IMR-90 (cell line): ENCODE measurements at regions not wholly inside any gene's neighbourhood (a gene's known extent, or its start where the extent isn't known, plus 50 kb on each side); places are given as distances from the start of the nearest gene placed in this dataset.

Experiments used
- ATAC-seq: fragments of 200-7000 bp; cut with Tn5 transposase; 2 replicates; pipeline ENCODE4 v1.9.1; 2020; ENCODE audit warnings: low read depth, mild to moderate bottlenecking, moderate library complexity
- BruUV-seq: library from RNA; stranded (reverse); fragments of 400-500 nt; replicated peaks from 2 replicates; lab custom pipeline; 2021; lab: Mats Ljungman, UMichigan
- CTCF ChIA-PET: fragments of 300-600 bp; formaldehyde crosslinking; extraction: SDS; loops from one replicate; lab custom pipeline; 2021; ENCODE audit warnings: antibody characterized with exemption; lab: Yijun Ruan, JAX
- POLR2A ChIA-PET: fragments of 300-600 bp; sonication (Branson Sonifier 250); formaldehyde crosslinking; loops from one replicate; lab custom pipeline; 2022; ENCODE audit warnings: antibody characterized with exemption; ENCODE audit not compliant: unreplicated experiment; lab: Charles Lee
- DNase-seq: peaks from one replicate; pipeline ENCODE4 v3.0.0; 2013
- H2AFZ ChIP-seq: replicated peaks from 2 replicates; pipeline ENCODE3; 2013; ENCODE audit warnings: low read length, mild to moderate bottlenecking; ENCODE audit not compliant: poor library complexity
- H2AK5ac ChIP-seq: 2 replicates; pipeline ENCODE4 v1.6.1; 2013; ENCODE audit warnings: low read depth, low read length, inconsistent platforms
- H2AK9ac ChIP-seq: replicated peaks from 2 replicates; pipeline ENCODE3; 2013; ENCODE audit warnings: mild to moderate bottlenecking, low read depth, low read length, moderate library complexity; ENCODE audit not compliant: poor library complexity
- H2BK120ac ChIP-seq: 2 replicates; pipeline ENCODE4 v1.6.1; 2013; ENCODE audit warnings: low read depth, low read length, inconsistent platforms
- H2BK15ac ChIP-seq: 3 replicates; pipeline ENCODE4 v1.6.1; 2013; ENCODE audit warnings: low read depth, low read length, inconsistent platforms
- H2BK20ac ChIP-seq: 2 replicates; pipeline ENCODE4 v1.6.1; 2013; ENCODE audit warnings: low read depth, mild to moderate bottlenecking, inconsistent platforms, low read length, moderate library complexity
- H2BK5ac ChIP-seq: 2 replicates; pipeline ENCODE4 v1.6.1; 2013; ENCODE audit warnings: mild to moderate bottlenecking, low read depth, low read length, inconsistent platforms; ENCODE audit not compliant: poor library complexity, severe bottlenecking
- H3K14ac ChIP-seq: replicated peaks from 2 replicates; pipeline ENCODE4 v1.6.1; 2013; ENCODE audit warnings: low read depth, low read length, inconsistent platforms
- H3K18ac ChIP-seq: 2 replicates; pipeline ENCODE4 v1.6.1; 2013; ENCODE audit warnings: low read depth, low read length, control low read depth
- H3K23ac ChIP-seq: 2 replicates; pipeline ENCODE4 v1.6.1; 2013; ENCODE audit warnings: low read depth, low read length, inconsistent platforms
- H3K27ac ChIP-seq: 2 replicates; pipeline ENCODE4 v1.5.1; 2013; ENCODE audit warnings: mild to moderate bottlenecking, control low read depth, low read length; ENCODE audit not compliant: insufficient read depth
- H3K27me3 ChIP-seq: 2 replicates; pipeline ENCODE4 v1.6.1; 2013; ENCODE audit warnings: low read length; ENCODE audit not compliant: control insufficient read depth, insufficient read depth
- H3K36me3 ChIP-seq: 2 replicates; pipeline ENCODE4 v1.6.1; 2013; ENCODE audit warnings: low read length, mixed read lengths; ENCODE audit not compliant: control insufficient read depth, insufficient read depth
- H3K4ac ChIP-seq: 2 replicates; pipeline ENCODE4 v1.6.1; 2013; ENCODE audit warnings: low read depth, low read length, inconsistent platforms
- H3K4me1 ChIP-seq: 2 replicates; pipeline ENCODE4 v1.6.1; 2013; ENCODE audit warnings: low read length, mixed read lengths; ENCODE audit not compliant: control insufficient read depth, insufficient read depth
- H3K4me2 ChIP-seq: 2 replicates; pipeline ENCODE4 v1.6.1; 2013; ENCODE audit warnings: low read depth, mild to moderate bottlenecking, control low read depth, low read length, moderate library complexity
- H3K4me3 ChIP-seq: 2 replicates; pipeline ENCODE4 v1.5.1; 2013; ENCODE audit warnings: low read depth, mild to moderate bottlenecking, control low read depth, low read length, moderate library complexity; ENCODE audit not compliant: insufficient read depth
- H3K56ac ChIP-seq: 2 replicates; pipeline ENCODE4 v1.6.1; 2013; ENCODE audit warnings: low read length, inconsistent platforms; ENCODE audit not compliant: insufficient read depth; ENCODE audit errors: extremely low read depth
- H3K79me1 ChIP-seq, 2 experiments: 2 replicates each; pipeline ENCODE4 v1.6.1; 2013; ENCODE audit warnings: low read length in 2 of 2, inconsistent platforms in 1 of 2, low read depth in 1 of 2
- H3K9ac ChIP-seq: 2 replicates; pipeline ENCODE4 v1.6.1; 2013; ENCODE audit warnings: low read depth, low read length, control low read depth
- H3K9me1 ChIP-seq: 2 replicates; pipeline ENCODE4 v1.6.1; 2013; ENCODE audit warnings: low read length, inconsistent platforms; ENCODE audit not compliant: insufficient read depth
- H3K9me3 ChIP-seq: 2 replicates; pipeline ENCODE4 v1.6.1; 2013; ENCODE audit warnings: low read length; ENCODE audit not compliant: control insufficient read depth, insufficient read depth
- H4K20me1 ChIP-seq: 2 replicates; pipeline ENCODE4 v1.6.1; 2013; ENCODE audit warnings: low read length, inconsistent platforms; ENCODE audit not compliant: insufficient read depth
- H4K5ac ChIP-seq: 2 replicates; pipeline ENCODE4 v1.6.1; 2013; ENCODE audit warnings: mild to moderate bottlenecking, low read depth, low read length, control low read depth
- H4K8ac ChIP-seq, 2 experiments: 2 replicates each; pipeline ENCODE4 v1.6.1; 2013; ENCODE audit warnings: low read depth in 2 of 2, low read length in 2 of 2, control low read depth in 1 of 2, inconsistent platforms in 1 of 2
- H4K91ac ChIP-seq: 2 replicates; pipeline ENCODE4 v1.6.1; 2013; ENCODE audit warnings: low read depth, low read length, inconsistent platforms; ENCODE audit not compliant: insufficient read depth
- BHLHE40 ChIP-seq: fragments of 150-350 bp; IDR thresholded peaks from 2 replicates; pipeline ENCODE4 v1.6.1; 2016; ENCODE audit warnings: mild to moderate bottlenecking, low read depth, low read length
- CEBPB ChIP-seq: IDR thresholded peaks from 2 replicates; pipeline ENCODE4 v1.6.1; 2012; ENCODE audit warnings: low read depth, low read length, improper control_type of control experiment
- CHD1 ChIP-seq: IDR thresholded peaks from 2 replicates; pipeline ENCODE4 v1.6.1; 2012; ENCODE audit warnings: low read depth, low read length, improper control_type of control experiment
- CTCF ChIP-seq: conservative IDR thresholded peaks from 2 replicates; pipeline ENCODE4 v1.5.1; 2012; ENCODE audit warnings: mild to moderate bottlenecking, low read depth, low read length, improper control_type of control experiment
- FOS ChIP-seq: fragments of 150-350 bp; IDR thresholded peaks from 2 replicates; pipeline ENCODE4 v1.6.1; 2016; ENCODE audit warnings: low read depth, low read length
- MAFK ChIP-seq: IDR thresholded peaks from 2 replicates; pipeline ENCODE4 v1.6.1; 2012; ENCODE audit warnings: low read depth, low read length, improper control_type of control experiment
- MAZ ChIP-seq: IDR thresholded peaks from 2 replicates; pipeline ENCODE4 v1.6.1; 2012; ENCODE audit warnings: low read depth, mild to moderate bottlenecking, low read length, improper control_type of control experiment, moderate library complexity, borderline replicate concordance
- MXI1 ChIP-seq: IDR thresholded peaks from 2 replicates; pipeline ENCODE4 v1.6.1; 2012; ENCODE audit warnings: low read depth, mild to moderate bottlenecking, low read length, moderate library complexity, borderline replicate concordance
- NFE2L2 ChIP-seq: fragments of 150-350 bp; IDR thresholded peaks from 2 replicates; pipeline ENCODE4 v1.6.1; 2016; ENCODE audit warnings: low read depth, mild to moderate bottlenecking, low read length
- POLR2A ChIP-seq: IDR thresholded peaks from 2 replicates; pipeline ENCODE4 v1.6.1; 2012; ENCODE audit warnings: mild to moderate bottlenecking, low read depth, low read length
- RAD21 ChIP-seq: IDR thresholded peaks from 2 replicates; pipeline ENCODE4 v1.6.1; 2012; ENCODE audit warnings: low read length, improper control_type of control experiment
- RCOR1 ChIP-seq: IDR thresholded peaks from 2 replicates; pipeline ENCODE4 v1.6.1; 2012; ENCODE audit warnings: mild to moderate bottlenecking, low read length, improper control_type of control experiment; ENCODE audit not compliant: insufficient replicate concordance
- RFX5 ChIP-seq: IDR thresholded peaks from 2 replicates; pipeline ENCODE4 v1.8.0; 2012; ENCODE audit warnings: low read depth, mild to moderate bottlenecking, low read length, moderate library complexity
- SMC3 ChIP-seq: fragments of 150-350 bp; IDR thresholded peaks from 2 replicates; pipeline ENCODE4 v1.6.1; 2016; ENCODE audit warnings: low read depth, mild to moderate bottlenecking, antibody characterized with exemption, low read length, moderate library complexity
- USF2 ChIP-seq: fragments of 150-350 bp; IDR thresholded peaks from 2 replicates; pipeline ENCODE4 v1.6.1; 2017; ENCODE audit warnings: mild to moderate bottlenecking, antibody characterized with exemption, low read length, low read depth
- WGBS, 2 experiments: methylation state at CpG; one replicate each; pipeline versions ENCODE4 v1.1.5 to v1.1.7; 2013; ENCODE audit warnings: missing lambda C conversion rate in 2 of 2; ENCODE audit not compliant: insufficient read length in 1 of 2; ENCODE audit errors: extremely low coverage in 2 of 2; 5-methylcytosine and 5-hydroxymethylcytosine counted together
- dilution Hi-C: fragments of 300-500 bp; cut with HindIII; formaldehyde crosslinking; loops from one replicate; pipeline ENCODE4 v1.14.3; 2018; ENCODE audit warnings: low sequenced_read_pairs; ENCODE audit not compliant: unreplicated experiment
- in situ Hi-C: fragments of 300-500 bp; cut with MboI; formaldehyde crosslinking; loops from 3 replicates; pipeline ENCODE4 v1.14.3; 2019; ENCODE audit warnings: low sequenced_read_pairs, inconsistent platforms, mixed read lengths
- intact Hi-C: fragments of 100-400 bp; cut with micrococcal nuclease; formaldehyde crosslinking; loops from 2 replicates; pipeline ENCODE4 v1.10.0; 2022
- TF ChIP-seq, protein P1 (sequence below): fragments of 150-350 bp; IDR thresholded peaks from 2 replicates; pipeline ENCODE4 v1.6.1; 2016; ENCODE audit warnings: low read depth, mild to moderate bottlenecking, low read length, moderate library complexity, borderline replicate concordance

DNA sequence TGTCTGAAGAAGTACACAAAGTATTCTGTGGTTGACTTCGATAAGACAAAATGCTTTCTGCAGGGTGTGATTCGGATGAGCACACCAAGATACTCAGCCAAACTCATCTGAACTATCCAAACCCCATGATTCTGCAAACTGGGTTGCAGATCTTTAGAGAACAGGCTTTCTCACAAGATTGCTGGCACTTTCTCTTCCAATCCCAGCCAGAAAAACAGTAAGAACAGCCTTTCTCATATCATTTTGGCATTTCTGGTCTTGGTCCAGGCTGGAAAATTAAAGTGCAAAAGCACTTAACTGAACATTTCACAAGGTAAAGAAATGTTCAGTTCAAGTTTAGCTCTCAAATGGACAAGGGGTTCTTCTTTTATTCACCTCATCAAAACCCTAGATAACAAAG is 269.1 kb downstream of the NR2F1-AS1 start:
- ATAC-seq (no peak), DNase-seq (no peak)
- H3K79me1 ChIP-seq, result no peaks in the 10 kb centered on the region
- H3K9me1 ChIP-seq, result no peaks in the 10 kb centered on the region
- H2BK20ac ChIP-seq, result no peak overlapping the region
- H3K9me3 ChIP-seq, result no peaks in the 10 kb centered on the region
- H3K4me3 ChIP-seq, result no peak overlapping the region
- no peak overlapping the region for H2BK5ac ChIP-seq
- no peaks in the 10 kb centered on the region for H3K27me3 ChIP-seq
- H3K36me3 ChIP-seq, result no peaks in the 10 kb centered on the region
- H3K4ac ChIP-seq, result no peak overlapping the region
- H3K23ac ChIP-seq, result no peak overlapping the region
- H3K14ac ChIP-seq, result no peak overlapping the region
- no TSS peak for BruUV-seq
- H4K91ac ChIP-seq, result no peak overlapping the region
- H3K4me1 ChIP-seq, result peaks cover 3% of the 10 kb centered on the region; the same call in 1 of the 2 replicates
- no peak overlapping the region for H3K4me2 ChIP-seq
- no peak for TF ChIP-seq MAFK
- TF ChIP-seq FOS, result no peak
- no peak for TF ChIP-seq BHLHE40
- TF ChIP-seq MXI1, result no peak
- TF ChIP-seq NFE2L2, result no peak
- TF ChIP-seq CHD1, result no peak
- TF ChIP-seq USF2, result no peak
- no peak for TF ChIP-seq RAD21
- no peak for TF ChIP-seq SMC3
- TF ChIP-seq, protein P1, sequence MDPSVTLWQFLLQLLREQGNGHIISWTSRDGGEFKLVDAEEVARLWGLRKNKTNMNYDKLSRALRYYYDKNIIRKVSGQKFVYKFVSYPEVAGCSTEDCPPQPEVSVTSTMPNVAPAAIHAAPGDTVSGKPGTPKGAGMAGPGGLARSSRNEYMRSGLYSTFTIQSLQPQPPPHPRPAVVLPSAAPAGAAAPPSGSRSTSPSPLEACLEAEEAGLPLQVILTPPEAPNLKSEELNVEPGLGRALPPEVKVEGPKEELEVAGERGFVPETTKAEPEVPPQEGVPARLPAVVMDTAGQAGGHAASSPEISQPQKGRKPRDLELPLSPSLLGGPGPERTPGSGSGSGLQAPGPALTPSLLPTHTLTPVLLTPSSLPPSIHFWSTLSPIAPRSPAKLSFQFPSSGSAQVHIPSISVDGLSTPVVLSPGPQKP, result no peak
- TF ChIP-seq POLR2A, result no peak
- TF ChIP-seq RFX5, result no peak
- no peak for TF ChIP-seq CEBPB
- no peak for TF ChIP-seq RCOR1
- no peak for TF ChIP-seq MAZ
- no peak for TF ChIP-seq CTCF
- CTCF ChIA-PET, result no interaction called here
- H2BK120ac ChIP-seq, result no peak overlapping the region
- H2AK9ac ChIP-seq, result no peak overlapping the region
- H4K8ac ChIP-seq, result no peak overlapping the region
- H3K56ac ChIP-seq, result no peak overlapping the region
- no peak overlapping the region for H2AK5ac ChIP-seq
- intact Hi-C loops, result no loop called here
- no peak overlapping the region for H3K27ac ChIP-seq
- H2BK15ac ChIP-seq, result no peak overlapping the region
- no peaks in the 10 kb centered on the region for H4K20me1 ChIP-seq
- dilution Hi-C loops, result no loop called here
- no peak overlapping the region; the same call in 1 of the 2 replicates for H3K18ac ChIP-seq
- in situ Hi-C loops, result no loop called here
- POLR2A ChIA-PET, result no interaction called here
- no peak overlapping the region for H2AFZ ChIP-seq
- H3K9ac ChIP-seq, result no peak overlapping the region
- no CpG with 5 or more reads among the region's 2 CpGs for WGBS, 2 experiments
- 0 out of 2 replicates have a peak overlapping the region, but pooled peaks have one; percentile 44 for H4K5ac ChIP-seq
